SK-N-MC (cell line): ENCODE measurements at regions not wholly inside any gene's neighbourhood (a gene's known extent, or its start where the extent isn't known, plus 50 kb on each side); places are given as distances from the start of the nearest gene placed in this dataset.

Experiments
- DNase-seq: peaks from one replicate; pipeline ENCODE4 v3.0.0-alpha.2; 2011; ENCODE audit warnings: low read depth, low spot score
- H3K27ac ChIP-seq: fragments of 200-600 bp; sonication (generic); 2 replicates; pipeline ENCODE4 v1.5.1; 2016; ENCODE audit warnings: mixed run types
- H3K36me3 ChIP-seq: fragments of 200-600 bp; sonication (generic); 2 replicates; pipeline ENCODE4 v1.6.1; 2017; ENCODE audit warnings: antibody characterized with exemption, low read length, mixed read lengths; ENCODE audit not compliant: insufficient read depth
- H3K4me3 ChIP-seq: fragments of 200-600 bp; sonication (generic); 2 replicates; pipeline ENCODE4 v1.5.1; 2016
- H3K9ac ChIP-seq: fragments of 200-600 bp; sonication (generic); 2 replicates; pipeline ENCODE4 v1.8.0; 2017; ENCODE audit warnings: mixed run types, mixed read lengths; ENCODE audit not compliant: insufficient read length
- H3K9me3 ChIP-seq: fragments of 200-600 bp; sonication (generic); 2 replicates; pipeline ENCODE4 v1.6.1; 2017; ENCODE audit warnings: low read depth, mild to moderate bottlenecking, antibody characterized with exemption, low read length, moderate library complexity, mixed read lengths
- EZH2 ChIP-seq: fragments of 200-600 bp; sonication (generic); IDR thresholded peaks from one replicate; pipeline ENCODE4 v1.6.1; 2017; ENCODE audit warnings: antibody characterized with exemption
- FOXP2 ChIP-seq: optimal IDR thresholded peaks from 2 replicates; pipeline ENCODE3; 2011; ENCODE audit warnings: mild to moderate bottlenecking, moderate library complexity; ENCODE audit not compliant: insufficient read depth; ENCODE audit errors: extremely low read length, control extremely low read depth
- POLR2AphosphoS5 ChIP-seq: IDR thresholded peaks from 2 replicates; pipeline ENCODE4 v1.6.1; 2012; ENCODE audit warnings: mild to moderate bottlenecking, low read depth, low read length, borderline replicate concordance

DNA sequence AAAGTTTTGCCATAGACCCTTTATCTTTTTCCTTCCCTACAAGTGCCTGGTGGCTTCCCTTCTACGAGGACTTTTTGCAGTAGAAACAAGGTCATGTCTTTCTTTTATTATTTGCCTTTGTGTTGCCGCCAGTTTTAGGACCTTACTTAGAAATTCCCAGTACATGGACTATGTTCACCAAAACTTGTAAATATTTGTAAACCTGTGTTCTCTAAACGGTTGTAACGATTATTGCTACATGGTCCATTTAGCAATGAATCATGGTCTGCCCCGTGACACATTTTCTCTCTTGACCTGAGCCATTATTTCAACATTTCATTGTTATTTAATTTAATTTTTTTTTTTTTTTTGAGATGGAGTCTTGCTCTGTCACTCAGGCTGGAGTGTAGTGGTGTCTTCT is 110.7 kb downstream of the MFAP3L start:
- no peaks in the 10 kb centered on the region for H3K36me3 ChIP-seq

DNA sequence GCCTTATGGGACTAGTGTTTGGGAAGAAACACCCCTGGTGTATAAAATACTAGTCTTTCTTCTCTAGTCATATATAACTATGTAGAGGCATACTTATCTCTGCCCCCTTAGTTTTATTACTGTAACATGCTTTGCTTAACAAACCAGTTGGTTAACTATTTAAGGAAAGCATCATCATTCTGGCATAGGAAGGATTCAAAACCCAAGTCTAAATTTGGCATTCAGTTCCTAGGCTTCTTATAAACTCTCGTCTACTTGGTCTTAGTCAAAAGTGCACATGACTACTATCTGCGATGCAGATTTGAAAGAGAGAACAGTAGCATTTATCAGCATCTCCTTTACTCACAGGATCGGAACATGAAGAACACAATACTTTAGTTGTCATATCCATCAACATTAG is 111.3 kb downstream of the MFAP3L start:
- no peaks in the 10 kb centered on the region for H3K36me3 ChIP-seq
- no peak for TF ChIP-seq EZH2
- TF ChIP-seq POLR2AphosphoS5: no peak
- TF ChIP-seq FOXP2: no peak
- H3K9ac ChIP-seq: no peak overlapping the region
- DNase-seq: no peak
- H3K4me3 ChIP-seq: no peak overlapping the region
- no peak overlapping the region for H3K27ac ChIP-seq
- H3K9me3 ChIP-seq: no peaks in the 10 kb centered on the region

More for the DNA sequence above, 110.7 kb downstream of the MFAP3L start:
- H3K27ac ChIP-seq: no peak overlapping the region
- H3K9me3 ChIP-seq: no peaks in the 10 kb centered on the region
- no peak overlapping the region for H3K9ac ChIP-seq
- TF ChIP-seq FOXP2: no peak
- no peak for TF ChIP-seq POLR2AphosphoS5
- no peak for TF ChIP-seq EZH2
- no peak overlapping the region for H3K4me3 ChIP-seq
- no peak for DNase-seq

DNA sequence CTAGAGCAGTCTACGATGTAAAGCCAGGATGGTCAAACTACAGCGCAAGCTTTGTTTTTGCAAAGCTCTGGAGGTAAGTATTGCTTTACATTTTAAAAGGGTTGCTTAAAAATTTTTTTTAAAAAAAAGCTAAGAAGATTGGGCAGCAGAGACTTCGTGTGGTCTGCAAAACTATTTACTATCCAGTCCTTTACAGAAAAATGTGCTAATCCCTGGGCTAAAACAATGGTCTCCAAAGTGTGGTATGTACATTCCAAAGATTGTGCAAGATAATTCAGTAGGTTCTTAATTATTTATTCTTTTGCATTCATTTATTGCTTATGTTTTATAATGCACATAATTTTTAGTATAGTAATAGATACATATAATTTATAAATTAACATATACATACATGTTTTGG is 113.2 kb downstream of the MFAP3L start:
- TF ChIP-seq POLR2AphosphoS5 (no peak), FOXP2 (no peak), EZH2 (no peak)
- Histone ChIP-seq H3K9me3 (no peaks in the 10 kb centered on the region), H3K9ac (no peak overlapping the region), H3K36me3 (no peaks in the 10 kb centered on the region), H3K27ac (no peak overlapping the region), H3K4me3 (no peak overlapping the region)
- no peak for DNase-seq

- no peak overlapping the region for H3K9ac ChIP-seq
- no peaks in the 10 kb centered on the region for H3K9me3 ChIP-seq
- H3K27ac ChIP-seq: no peak overlapping the region
- H3K36me3 ChIP-seq: no peaks in the 10 kb centered on the region
- DNase-seq: no peak
- TF ChIP-seq EZH2: no peak
- no peak for TF ChIP-seq POLR2AphosphoS5
- TF ChIP-seq FOXP2: no peak
- H3K4me3 ChIP-seq: no peak overlapping the region
Observed at GRCh38 chr4:169909897-169910296, 116.3 kb downstream of the MFAP3L start.

GRCh38 chr4:169909479-169909878 is 116.7 kb downstream of the MFAP3L start:
- no peaks in the 10 kb centered on the region for H3K9me3 ChIP-seq
- H3K9ac ChIP-seq: no peak overlapping the region
- no peak for DNase-seq
- no peak for TF ChIP-seq FOXP2
- no peak for TF ChIP-seq POLR2AphosphoS5
- no peak for TF ChIP-seq EZH2
- no peaks in the 10 kb centered on the region for H3K36me3 ChIP-seq
- H3K27ac ChIP-seq: no peak overlapping the region
- no peak overlapping the region for H3K4me3 ChIP-seq

DNA sequence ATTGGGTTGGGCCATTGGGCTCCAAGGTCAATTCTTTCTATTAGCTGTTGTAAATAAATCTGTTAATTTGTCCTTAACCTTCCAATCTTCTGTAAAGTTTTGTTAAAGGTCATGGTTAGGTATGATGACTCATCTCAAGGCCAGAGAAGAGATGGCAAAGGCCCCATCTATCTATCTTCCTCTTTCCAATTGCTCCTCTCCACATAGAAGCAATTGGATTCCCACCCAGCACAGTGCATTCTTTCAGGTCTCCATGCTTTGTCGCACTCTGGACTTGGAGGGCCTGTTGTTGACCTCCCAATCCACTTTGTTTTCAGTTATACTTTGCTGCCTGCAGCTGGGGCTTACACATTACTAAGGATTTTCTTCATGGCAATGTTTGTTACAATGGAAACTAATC is 118.5 kb downstream of the MFAP3L start:
- Histone ChIP-seq H3K27ac (no peak overlapping the region), H3K9me3 (no peaks in the 10 kb centered on the region), H3K4me3 (no peak overlapping the region), H3K36me3 (no peaks in the 10 kb centered on the region), H3K9ac (no peak overlapping the region)
- TF ChIP-seq POLR2AphosphoS5 (no peak), EZH2 (no peak), FOXP2 (no peak)
- DNase-seq: no peak

DNA sequence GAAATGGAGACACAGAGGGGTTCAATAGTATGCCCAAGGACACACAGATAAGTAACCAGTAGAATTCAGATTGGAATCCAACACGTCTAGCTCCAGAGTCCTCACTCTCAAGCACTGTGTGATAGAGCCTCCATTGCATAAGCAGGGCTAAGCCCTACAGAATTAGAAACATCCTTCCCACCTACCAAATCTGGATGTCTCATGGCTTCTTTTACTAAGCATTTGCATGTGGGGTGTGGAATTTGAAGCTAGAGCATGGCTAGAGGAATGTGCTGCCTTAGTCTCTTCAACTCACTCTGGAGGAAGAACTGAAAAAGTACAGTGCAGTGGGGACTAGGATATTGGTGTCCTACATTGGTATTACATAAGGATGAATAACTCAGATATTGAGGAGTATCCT is 119.4 kb downstream of the MFAP3L start:
- Histone ChIP-seq H3K9ac (no peak overlapping the region), H3K27ac (no peak overlapping the region), H3K4me3 (no peak overlapping the region), H3K9me3 (no peaks in the 10 kb centered on the region), H3K36me3 (no peaks in the 10 kb centered on the region)
- no peak for DNase-seq
- no peak for TF ChIP-seq EZH2
- TF ChIP-seq FOXP2: no peak
- TF ChIP-seq POLR2AphosphoS5: no peak

GRCh38 chr4:169906104-169906503 is 120.1 kb downstream of the MFAP3L start:
- Histone ChIP-seq H3K9me3 (no peaks in the 10 kb centered on the region), H3K4me3 (no peak overlapping the region), H3K27ac (no peak overlapping the region), H3K36me3 (no peaks in the 10 kb centered on the region), H3K9ac (no peak overlapping the region)
- no peak for TF ChIP-seq POLR2AphosphoS5
- no peak for TF ChIP-seq EZH2
- no peak for TF ChIP-seq FOXP2
- DNase-seq: no peak

DNA sequence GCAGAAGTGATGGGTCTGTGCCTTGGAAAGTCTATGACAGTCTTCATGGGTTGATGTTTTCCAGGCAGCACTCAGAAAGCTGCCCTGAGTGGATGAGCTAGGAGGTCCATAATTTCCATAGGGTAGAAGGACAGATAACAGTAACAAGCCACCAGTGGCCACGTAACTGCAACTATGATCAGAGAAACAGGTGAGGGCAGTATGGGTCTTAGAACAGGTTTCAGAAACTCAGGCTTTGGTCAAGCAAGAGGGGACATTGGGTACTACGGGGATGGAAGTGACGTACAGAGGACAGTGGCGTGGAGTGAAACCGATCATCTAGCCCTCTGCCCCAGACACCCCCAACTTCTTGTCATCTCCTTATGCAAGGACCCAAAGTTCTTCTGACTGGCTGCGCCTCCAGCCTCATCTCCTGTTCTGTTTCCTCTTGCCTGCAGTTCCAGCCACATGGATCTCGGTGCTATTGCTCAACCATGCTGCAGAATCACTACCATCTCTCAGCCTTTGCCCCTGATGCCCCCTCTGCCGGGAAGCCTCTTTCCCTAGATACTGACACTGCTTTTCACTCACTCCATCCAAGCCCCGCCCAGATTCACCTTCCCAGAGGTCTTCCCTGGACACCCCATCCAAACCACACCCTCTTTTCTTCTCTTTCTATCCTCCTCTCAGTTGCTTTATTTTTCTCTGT is 123.4 kb downstream of the MFAP3L start:
- Histone ChIP-seq H3K9ac (no peak overlapping the region), H3K4me3 (no peak overlapping the region), H3K27ac (no peak overlapping the region), H3K9me3 (no peaks in the 10 kb centered on the region), H3K36me3 (no peaks in the 10 kb centered on the region)
- no peak for DNase-seq
- TF ChIP-seq FOXP2 (no peak), EZH2 (no peak), POLR2AphosphoS5 (no peak)

DNA sequence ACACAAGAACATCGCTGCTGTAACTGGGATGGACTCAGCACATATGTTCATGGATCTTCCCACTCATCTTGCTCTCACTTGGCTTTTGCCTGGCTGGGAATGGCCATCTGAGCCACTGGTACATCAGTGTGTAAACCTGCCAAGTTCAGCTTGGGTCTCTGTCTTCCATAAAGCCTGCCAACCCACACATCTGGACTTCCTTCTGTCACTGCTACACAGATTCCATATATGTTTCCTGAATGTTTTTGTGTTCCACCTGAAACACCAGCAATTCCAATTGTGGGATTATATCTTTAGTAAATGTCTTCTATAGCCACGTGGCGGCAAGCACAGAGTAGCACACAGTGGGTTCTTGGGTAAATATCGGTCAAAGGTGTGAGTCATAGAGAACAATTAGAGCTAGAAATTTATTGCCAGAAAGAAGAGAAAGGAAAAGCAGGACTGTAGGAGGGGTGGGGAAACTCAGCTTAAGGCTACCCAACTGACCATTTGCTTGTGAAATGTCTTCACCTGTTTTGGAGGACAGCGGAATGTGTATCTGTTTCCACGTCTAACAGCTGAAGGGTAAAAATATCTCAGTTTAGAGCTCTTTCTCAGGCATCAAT is 125.9 kb downstream of the MFAP3L start:
- DNase-seq: no peak
- H3K36me3 ChIP-seq: no peaks in the 10 kb centered on the region
- H3K27ac ChIP-seq: no peak overlapping the region
- TF ChIP-seq EZH2: no peak
- no peak for TF ChIP-seq FOXP2
- no peak for TF ChIP-seq POLR2AphosphoS5
- no peak overlapping the region for H3K4me3 ChIP-seq
- H3K9me3 ChIP-seq: no peaks in the 10 kb centered on the region
- H3K9ac ChIP-seq: no peak overlapping the region
